ENCODE measurements at regions not wholly inside any gene's neighbourhood (a gene's known extent, or its start where the extent isn't known, plus 50 kb on each side); places are given as distances from the start of the nearest gene placed in this dataset.

GRCh38 chr21:22476214-22476613 is 1478.0 kb downstream of the NCAM2 start:
- H2AK5ac ChIP-seq (ENCODE audit: low read depth, low read length), result no peak overlapping the region
- no peak overlapping the region for H4K91ac ChIP-seq (replicated peaks; ENCODE audit: insufficient read length, low read length)
- no peak overlapping the region for H3K4me2 ChIP-seq (ENCODE audit: insufficient read depth in 1 of 2, low read depth in 2 of 2, low read length in 2 of 2)
- H3K4ac ChIP-seq (replicated peaks; ENCODE audit: insufficient read length, low read depth, low read length), result no peak overlapping the region
- H3K18ac ChIP-seq (ENCODE audit: extremely low read depth, low read length), result no peak overlapping the region
- no peak overlapping the region for H3K23ac ChIP-seq (ENCODE audit: insufficient read length)
- H2BK120ac ChIP-seq (replicated peaks; ENCODE audit: low read depth, low read length), result no peak overlapping the region
- CTCF ChIA-PET (ENCODE audit: partially characterized antibody), result no interaction called here
- no peaks in the 10 kb centered on the region for H3K27me3 ChIP-seq (replicated peaks in 1 of 4; ENCODE audit: control insufficient read depth in 3 of 4, extremely low read depth in 1 of 4, insufficient read depth in 3 of 4, low read length in 3 of 4)
- H3K79me1 ChIP-seq (ENCODE audit: low read depth, low read length), result no peaks in the 10 kb centered on the region
- H4K8ac ChIP-seq (ENCODE audit: extremely low read depth, insufficient read depth, low read length), result no peak overlapping the region
- no peak overlapping the region for H4K5ac ChIP-seq (ENCODE audit: insufficient read length, low read depth, low read length)
- H3K4me1 ChIP-seq (replicated peaks in 1 of 4; ENCODE audit: control insufficient read depth in 3 of 4, insufficient read depth in 4 of 4, low read length in 3 of 4), result no peaks in the 10 kb centered on the region
- H2BK5ac ChIP-seq (ENCODE audit: low read depth, low read length), result no peak overlapping the region
- no peak overlapping the region for H3K56ac ChIP-seq (replicated peaks; ENCODE audit: insufficient read length, low read depth, low read length)
- H3K14ac ChIP-seq (ENCODE audit: insufficient read length), result no peak overlapping the region
- no peaks in the 10 kb centered on the region for H4K20me1 ChIP-seq (replicated peaks in 1 of 2; ENCODE audit: control insufficient read depth in 1 of 2, insufficient read depth in 2 of 2, low read length in 2 of 2)
- peaks cover 2% of the 10 kb centered on the region; the same call in 1 of the 2 replicates for H3K23me2 ChIP-seq (ENCODE audit: low read depth, low read length)
- no peak for DNase-seq (ENCODE audit: low read depth in 1 of 2, low spot score in 2 of 2)
- POLR2A ChIA-PET (ENCODE audit: partially characterized antibody), result no interaction called here
- 87% methylated on average over 2 of the region's 2 CpGs; no CpG with 5 or more reads in 1 of the 2 experiments for WGBS, 2 experiments (ENCODE audit: extremely low coverage in 1 of 2, insufficient coverage in 1 of 2, insufficient read length in 1 of 2, insufficient replicate concordance in 2 of 2, low coverage in 1 of 2, low lambda C conversion rate in 2 of 2, missing lambda C conversion rate in 1 of 2)
- no peak overlapping the region for H3K4me3 ChIP-seq (ENCODE audit: extremely low read depth in 1 of 4, insufficient read depth in 2 of 4, low read depth in 3 of 4, low read length in 4 of 4)
- no peak overlapping the region for H2AFZ ChIP-seq (ENCODE audit: low read length)
- H3K9me3 ChIP-seq (ENCODE audit: insufficient read depth in 2 of 2, low read depth in 1 of 2, low read length in 1 of 2), result no peaks in the 10 kb centered on the region
- H3K79me2 ChIP-seq (ENCODE audit: control insufficient read depth in 1 of 2, insufficient read depth in 2 of 2, low read length in 2 of 2), result no peaks in the 10 kb centered on the region
- H3K36me3 ChIP-seq (ENCODE audit: control insufficient read depth in 2 of 4, insufficient read depth in 4 of 4, low read length in 3 of 4), result no peaks in the 10 kb centered on the region
- H2BK20ac ChIP-seq (ENCODE audit: low read length), result no peak overlapping the region
- no peak overlapping the region for H2BK15ac ChIP-seq (ENCODE audit: low read length)
- no peak overlapping the region for H3K9ac ChIP-seq (replicated peaks in 1 of 4; ENCODE audit: extremely low read depth in 1 of 4, low read depth in 3 of 4, low read length in 3 of 4)
- FAIRE-seq, result no peak
- no peak overlapping the region for H3K27ac ChIP-seq (ENCODE audit: low read depth, low read length)
- no peak overlapping the region for H2BK12ac ChIP-seq (ENCODE audit: low read depth, low read length)
- TF ChIP-seq PHF8 (conservative IDR thresholded peaks at IDR 0.05; ENCODE audit: low read depth, low read length) (no peak), RXRA (IDR thresholded peaks at IDR 0.05; ENCODE audit: insufficient read depth, low read depth, low read length) (no peak), RNF2 (IDR thresholded peaks at IDR 0.05; ENCODE audit: borderline replicate concordance, low read depth, low read length, missing control alignments, poor library complexity, severe bottlenecking) (no peak), SIX5 (IDR thresholded peaks at IDR 0.05; ENCODE audit: low read depth, low read length) (no peak), TCF12 (IDR thresholded peaks at IDR 0.05; ENCODE audit: low read depth, low read length) (no peak), BCL11A (IDR thresholded peaks at IDR 0.05; ENCODE audit: low read depth in 2 of 2, low read length in 2 of 2) (no peak), CEBPB (IDR thresholded peaks at IDR 0.05; ENCODE audit: low read depth, low read length) (no peak), MAX (IDR thresholded peaks at IDR 0.05) (no peak)

Data from H1 (cell line).